ENCODE measurements at regions not wholly inside any gene's neighbourhood (a gene's known extent, or its start where the extent isn't known, plus 50 kb on each side); places are given as distances from the start of the nearest gene placed in this dataset.

- Histone ChIP-seq H4K20me1 (ENCODE audit: control insufficient read depth, insufficient read depth) (no peaks in the 10 kb centered on the region), H3K27ac (ENCODE audit: control insufficient read depth, insufficient read depth) (no peak overlapping the region), H2AFZ (ENCODE audit: control insufficient read depth, low read depth, low read length) (no peak overlapping the region), H3K4me2 (ENCODE audit: control insufficient read depth, insufficient read depth) (no peak overlapping the region), H3K4me1 (ENCODE audit: control insufficient read depth, insufficient read depth, low read length) (no peaks in the 10 kb centered on the region), H3K9me3 (replicated peaks; ENCODE audit: control insufficient read depth, insufficient read depth, low read length) (no peaks in the 10 kb centered on the region), H3K4me3 (no peak overlapping the region), H3K9ac (ENCODE audit: control insufficient read depth, insufficient read depth, low read length) (no peak overlapping the region), H3K27me3 (replicated peaks in 1 of 2; ENCODE audit: control insufficient read depth in 2 of 2, insufficient read depth in 2 of 2, low read length in 1 of 2) (no peaks in the 10 kb centered on the region), H3K36me3 (ENCODE audit: control insufficient read depth in 2 of 2, insufficient read depth in 2 of 2, low read length in 1 of 2) (no peaks in the 10 kb centered on the region), H3K79me2 (ENCODE audit: control insufficient read depth, insufficient read depth, low read length) (no peaks in the 10 kb centered on the region)
- RAD21 ChIA-PET (ENCODE audit: unreplicated experiment), result no interaction called here
- no peak for ATAC-seq
- no peak for DNase-seq (ENCODE audit: low read depth, low spot score)
- intact Hi-C loops (cut with micrococcal nuclease; ENCODE audit: unreplicated experiment), result no loop called here
- 0% methylated on average over 2 of the region's 2 CpGs for WGBS (ENCODE audit: insufficient coverage, insufficient replicate concordance, low lambda C conversion rate, missing lambda C conversion rate)
- in situ Hi-C loops (cut with MboI), result no loop called here
- SMC1A ChIA-PET (ENCODE audit: uncharacterized antibody, unreplicated experiment), result no interaction called here
- no peak for FAIRE-seq
- TF ChIP-seq BMI1 (IDR thresholded peaks at IDR 0.05; ENCODE audit: borderline replicate concordance), result no peak
- no peak for TF ChIP-seq TAF1 (IDR thresholded peaks at IDR 0.05; ENCODE audit: borderline replicate concordance, low read depth, low read length)
- TF ChIP-seq STAT3 (IDR thresholded peaks at IDR 0.05; ENCODE audit: low read depth, low read length), result no peak
- TF ChIP-seq PML (IDR thresholded peaks at IDR 0.05; ENCODE audit: low read length), result no peak
- TF ChIP-seq FOXM1 (IDR thresholded peaks at IDR 0.05; ENCODE audit: low read depth, low read length), result no peak
- no peak for TF ChIP-seq NFYA (IDR thresholded peaks at IDR 0.05; ENCODE audit: borderline replicate concordance, low read depth, low read length)
- no peak for TF ChIP-seq PRDM15 (CRISPR knock-in tag; IDR thresholded peaks at IDR 0.05)
- BruUV-seq (replicated peaks), result no TSS peak
- POLR2A ChIA-PET, result no interaction called here
- CTCF ChIA-PET, result no interaction called here
These were observed 79.2 kb upstream of the RPRM start for GRCh38 chr2:153557714-153558113.
